Coronary artery (tissue), 2 donors: ENCODE measurements at regions not wholly inside any gene's neighbourhood (a gene's known extent, or its start where the extent isn't known, plus 50 kb on each side); places are given as distances from the start of the nearest gene placed in this dataset.

Source experiments
- DNase-seq: peaks from one replicate; pipeline ENCODE4 v3.0.0-alpha.2; 2017; ENCODE audit warnings: low spot score
- H3K27ac ChIP-seq, 2 donors: fragments of 200-600 bp; sonication (generic); one replicate each; pipeline ENCODE4 v1.5.1; 2016 to 2019
- H3K4me3 ChIP-seq: fragments of 200-600 bp; sonication (generic); 2 replicates; pipeline ENCODE4 v1.5.1; 2016; ENCODE audit warnings: mild to moderate bottlenecking, moderate library complexity
- TF ChIP-seq, protein P1 (sequence below): fragments of 200-600 bp; sonication (generic); IDR thresholded peaks from one replicate; pipeline ENCODE4 v1.5.1; 2019; ENCODE audit warnings: antibody characterized with exemption

DNA sequence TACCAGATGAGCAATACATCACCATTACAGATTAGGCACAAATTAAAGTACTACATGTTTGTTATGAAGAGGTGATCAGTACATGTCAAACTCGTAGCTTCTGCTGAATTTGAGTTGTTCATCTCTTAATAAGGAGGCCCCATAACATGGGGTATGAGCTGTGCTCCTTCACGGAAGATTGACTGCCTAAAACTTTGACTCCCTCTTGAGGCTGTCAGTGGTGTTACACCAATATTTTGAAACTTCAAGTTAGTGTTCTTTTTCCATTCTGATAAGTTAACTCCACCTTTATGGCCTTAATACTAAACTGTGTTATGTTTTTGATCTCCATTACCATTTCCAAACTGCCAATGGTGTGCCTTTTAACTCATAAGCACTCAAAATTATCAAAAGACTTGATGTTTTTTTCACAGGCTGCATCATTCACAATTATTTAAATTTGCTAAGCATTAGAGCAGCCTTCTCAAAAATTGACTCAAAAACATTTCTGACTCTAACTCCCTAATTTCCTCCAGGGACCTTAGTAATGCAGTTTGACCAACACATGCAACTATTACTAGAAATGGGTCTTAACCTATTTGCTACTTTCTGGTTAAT, 1591.5 kb downstream of the PCDH9 start:
- no peak for DNase-seq
- H3K4me3 ChIP-seq: no peak overlapping the region
- TF ChIP-seq, protein P1, sequence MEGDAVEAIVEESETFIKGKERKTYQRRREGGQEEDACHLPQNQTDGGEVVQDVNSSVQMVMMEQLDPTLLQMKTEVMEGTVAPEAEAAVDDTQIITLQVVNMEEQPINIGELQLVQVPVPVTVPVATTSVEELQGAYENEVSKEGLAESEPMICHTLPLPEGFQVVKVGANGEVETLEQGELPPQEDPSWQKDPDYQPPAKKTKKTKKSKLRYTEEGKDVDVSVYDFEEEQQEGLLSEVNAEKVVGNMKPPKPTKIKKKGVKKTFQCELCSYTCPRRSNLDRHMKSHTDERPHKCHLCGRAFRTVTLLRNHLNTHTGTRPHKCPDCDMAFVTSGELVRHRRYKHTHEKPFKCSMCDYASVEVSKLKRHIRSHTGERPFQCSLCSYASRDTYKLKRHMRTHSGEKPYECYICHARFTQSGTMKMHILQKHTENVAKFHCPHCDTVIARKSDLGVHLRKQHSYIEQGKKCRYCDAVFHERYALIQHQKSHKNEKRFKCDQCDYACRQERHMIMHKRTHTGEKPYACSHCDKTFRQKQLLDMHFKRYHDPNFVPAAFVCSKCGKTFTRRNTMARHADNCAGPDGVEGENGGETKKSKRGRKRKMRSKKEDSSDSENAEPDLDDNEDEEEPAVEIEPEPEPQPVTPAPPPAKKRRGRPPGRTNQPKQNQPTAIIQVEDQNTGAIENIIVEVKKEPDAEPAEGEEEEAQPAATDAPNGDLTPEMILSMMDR: no peak
- H3K27ac ChIP-seq: no peak overlapping the region

DNA sequence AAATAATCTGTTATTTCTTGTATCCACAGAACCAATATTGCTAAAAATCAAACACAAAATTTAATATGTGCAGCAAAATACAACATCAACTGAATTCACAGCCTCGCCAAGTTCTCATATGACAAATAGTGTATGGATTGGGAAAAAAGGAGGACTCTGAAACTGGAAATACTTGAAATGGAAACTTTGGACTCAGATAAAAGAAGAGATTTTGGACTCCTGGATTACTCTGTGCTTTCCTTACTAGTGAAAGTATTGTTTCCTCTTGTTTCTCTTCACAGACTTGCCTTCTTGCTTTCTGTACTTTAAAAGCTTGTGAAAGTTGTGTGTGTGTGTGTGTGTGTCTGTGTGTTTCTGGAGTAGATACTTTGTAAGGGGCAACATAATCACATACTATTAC, 1596.3 kb downstream of the PCDH9 start:
- TF ChIP-seq, protein P1: no peak
- Histone ChIP-seq H3K27ac (no peak overlapping the region), H3K4me3 (no peak overlapping the region)
- DNase-seq: no peak

DNA sequence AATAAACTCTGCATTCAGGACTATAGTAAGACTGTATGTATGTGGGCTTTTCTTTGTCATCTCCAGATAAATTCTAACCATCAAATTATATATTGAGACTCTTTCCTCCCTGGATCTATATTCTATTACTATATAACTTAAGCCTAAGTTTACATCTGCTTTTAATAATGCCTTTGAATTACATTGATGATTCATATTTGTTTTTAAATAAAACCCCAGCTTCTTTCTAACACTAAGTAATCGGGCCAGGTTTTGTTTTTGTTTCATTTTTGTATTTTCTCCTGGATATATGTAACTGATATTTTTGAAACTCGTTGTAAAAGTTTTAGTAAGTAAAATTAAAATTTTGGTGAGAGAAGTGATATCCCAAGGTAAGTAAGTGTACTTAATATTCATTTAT, 1599.1 kb downstream of the PCDH9 start:
- Histone ChIP-seq H3K27ac (no peak overlapping the region), H3K4me3 (no peak overlapping the region)
- TF ChIP-seq, protein P1: no peak
- DNase-seq: no peak

DNA sequence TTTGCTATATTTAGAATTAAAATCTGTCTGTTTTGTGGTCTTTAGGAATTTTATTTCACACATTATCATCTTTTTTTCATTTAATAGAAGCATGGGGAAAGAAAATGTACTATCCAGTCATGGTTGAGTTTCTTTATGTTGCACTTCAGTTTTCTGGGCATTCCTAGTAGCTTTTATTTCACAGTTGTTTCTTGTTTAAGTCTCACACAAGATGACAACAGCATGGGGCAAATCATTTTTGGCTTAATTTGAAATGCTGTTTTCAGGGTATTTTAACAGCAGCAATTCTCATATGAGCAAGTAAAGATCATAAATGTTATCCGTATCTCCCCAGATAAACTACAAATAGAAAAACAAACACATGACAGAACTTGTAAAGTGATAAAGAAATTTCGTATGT, 1600.2 kb downstream of the PCDH9 start:
- no peak for DNase-seq
- Histone ChIP-seq H3K4me3 (no peak overlapping the region), H3K27ac (no peak overlapping the region)
- TF ChIP-seq, protein P1: no peak

DNA sequence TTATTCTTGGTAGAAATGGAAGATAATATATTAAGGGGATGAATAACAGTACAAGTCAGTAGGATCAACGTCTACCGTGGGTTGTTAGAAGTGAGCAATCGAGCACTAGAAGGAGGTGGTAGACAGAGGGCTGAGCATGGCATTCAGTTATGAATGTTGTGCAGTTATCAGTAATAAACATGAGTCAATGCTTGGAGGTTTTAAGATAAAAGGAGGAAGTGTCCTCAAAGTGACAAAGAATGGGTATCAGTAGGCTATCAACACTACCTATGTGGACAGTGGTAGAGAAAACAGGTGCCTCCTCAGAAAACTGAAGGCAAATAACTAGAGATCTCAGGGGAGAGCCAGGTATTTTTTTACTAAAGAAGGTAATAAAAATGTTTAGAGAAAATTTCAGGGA, 1607.0 kb downstream of the PCDH9 start:
- no peak for DNase-seq
- H3K4me3 ChIP-seq: no peak overlapping the region
- H3K27ac ChIP-seq: no peak overlapping the region
- TF ChIP-seq, protein P1: no peak

DNA sequence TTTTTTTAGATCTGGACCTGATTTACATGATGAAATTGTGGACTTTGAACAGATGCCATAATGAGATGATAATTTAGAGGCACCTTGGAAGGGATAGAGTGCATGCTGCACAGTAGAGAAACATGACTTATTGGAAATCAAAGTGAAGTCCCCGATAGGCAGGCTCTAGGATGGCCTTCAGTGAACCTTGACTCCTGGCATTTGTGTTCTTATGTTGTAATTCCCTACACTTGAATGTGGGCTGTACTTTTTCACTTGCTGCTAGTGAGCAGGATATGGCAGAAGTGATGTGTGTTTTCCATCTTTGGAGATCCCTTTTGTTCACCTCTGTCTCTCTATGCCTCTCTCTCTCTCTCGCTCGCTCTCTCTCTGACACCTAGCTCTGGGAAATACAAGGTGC, 1614.6 kb downstream of the PCDH9 start:
- Histone ChIP-seq H3K27ac (no peak overlapping the region), H3K4me3 (no peak overlapping the region)
- no peak for DNase-seq
- TF ChIP-seq, protein P1: no peak

DNA sequence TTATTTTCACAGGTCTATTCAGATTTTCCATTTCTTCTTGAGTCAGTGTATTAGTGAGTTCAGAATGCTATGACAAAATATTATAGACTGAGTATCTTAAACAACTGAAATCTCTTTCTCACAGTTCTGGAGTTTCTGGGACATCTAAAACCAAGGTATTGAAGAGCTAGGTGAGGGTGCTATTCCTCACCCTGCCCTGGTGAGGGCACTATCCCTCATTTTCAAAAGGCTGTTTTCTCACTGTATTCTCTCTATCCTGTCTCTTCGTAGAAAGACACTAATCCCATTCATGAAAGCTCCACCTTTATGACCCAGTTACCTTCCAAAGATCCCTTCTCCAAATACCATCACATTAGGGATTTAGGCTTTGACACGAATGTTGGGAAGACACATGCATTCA, 1617.1 kb downstream of the PCDH9 start:
- TF ChIP-seq, protein P1: no peak
- Histone ChIP-seq H3K27ac (no peak overlapping the region), H3K4me3 (no peak overlapping the region)
- no peak for DNase-seq
